ENCODE measurements at regions not wholly inside any gene's neighbourhood (a gene's known extent, or its start where the extent isn't known, plus 50 kb on each side); places are given as distances from the start of the nearest gene placed in this dataset.

DNA sequence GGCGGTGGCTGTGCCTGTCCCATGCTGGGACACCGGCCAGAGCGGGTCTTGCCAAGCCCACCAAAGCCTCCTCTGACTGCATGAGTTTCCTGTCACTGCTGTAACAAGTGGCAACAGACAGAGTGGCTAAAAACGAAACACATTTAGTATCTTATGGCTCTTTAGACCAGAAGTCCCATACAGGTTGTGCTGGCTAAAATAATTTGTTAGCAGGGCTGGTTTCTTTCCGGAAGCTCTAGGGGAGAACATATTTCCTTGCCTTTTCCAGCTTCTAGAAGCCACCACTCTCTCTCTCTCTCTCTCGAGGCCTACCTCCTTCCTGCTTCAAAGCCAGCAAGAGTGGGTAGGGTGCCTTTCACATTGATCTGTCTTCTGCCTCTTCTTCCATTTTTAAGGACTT is 171.6 kb upstream of the PLPP4 start:
- no peak for DNase-seq (ENCODE audit: low read depth in 2 of 2)

DNA sequence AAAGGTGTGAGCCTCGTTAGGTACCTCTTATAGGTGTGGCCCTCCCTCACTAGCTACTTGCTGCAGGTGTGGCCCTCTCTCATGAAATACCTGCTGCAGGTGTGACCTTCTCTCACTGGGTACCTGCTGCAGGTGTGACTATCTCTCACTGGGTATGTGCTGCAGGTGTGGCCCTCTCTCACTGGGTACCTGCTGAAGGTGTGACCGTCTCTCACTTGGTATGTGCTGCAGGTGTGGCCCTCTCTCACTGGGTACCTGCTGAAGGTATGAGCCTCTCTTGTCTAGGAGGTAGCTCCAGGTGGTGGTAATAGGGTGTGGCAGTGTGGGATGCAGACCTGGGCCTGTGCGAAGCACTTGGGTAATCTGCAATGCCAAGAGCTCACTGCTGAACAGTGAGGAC is 170.7 kb upstream of the PLPP4 start:
- no peak for DNase-seq (ENCODE audit: low read depth in 2 of 2)

DNA sequence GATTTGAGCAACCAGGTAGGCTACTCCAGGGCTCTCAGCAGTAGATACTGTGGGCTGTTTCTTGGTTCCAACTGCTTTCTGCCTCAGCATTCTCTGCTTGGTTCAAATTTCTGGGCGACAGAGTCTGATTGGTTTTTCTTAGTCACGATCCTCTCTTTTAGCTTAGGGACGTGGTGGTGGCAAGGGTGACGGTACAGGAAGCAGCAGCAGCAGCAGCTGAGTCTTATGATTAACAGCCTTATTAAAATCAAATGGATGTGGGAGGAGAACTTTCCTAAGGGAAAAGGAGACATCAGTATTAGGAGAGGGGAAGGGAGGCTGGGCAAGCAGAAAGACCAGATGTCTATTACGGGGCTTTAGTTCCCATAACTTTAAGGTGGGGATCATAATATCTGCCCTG is 156.5 kb upstream of the PLPP4 start:
- DNase-seq (ENCODE audit: low read depth in 2 of 2): no peak

DNA sequence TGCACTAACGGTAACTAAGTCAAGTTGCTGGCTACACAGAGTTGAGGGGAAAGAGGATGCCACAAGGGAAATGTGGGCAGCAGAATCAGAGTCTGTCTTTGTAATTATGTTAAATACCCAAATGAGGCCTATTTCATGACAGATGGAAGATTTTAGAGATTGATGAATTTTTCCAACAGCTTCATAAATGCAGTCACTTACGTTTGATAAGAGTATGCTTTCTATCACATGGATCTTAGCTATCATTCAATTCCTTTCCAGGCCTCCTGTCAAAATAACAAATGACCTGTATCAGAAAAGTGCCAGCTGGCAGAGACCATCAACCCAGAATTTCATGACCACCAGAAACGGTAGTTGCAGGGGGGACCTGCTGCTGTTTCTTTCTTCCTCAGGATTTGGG is 148.4 kb upstream of the PLPP4 start:
- no peak for DNase-seq (ENCODE audit: low read depth in 2 of 2)

DNA sequence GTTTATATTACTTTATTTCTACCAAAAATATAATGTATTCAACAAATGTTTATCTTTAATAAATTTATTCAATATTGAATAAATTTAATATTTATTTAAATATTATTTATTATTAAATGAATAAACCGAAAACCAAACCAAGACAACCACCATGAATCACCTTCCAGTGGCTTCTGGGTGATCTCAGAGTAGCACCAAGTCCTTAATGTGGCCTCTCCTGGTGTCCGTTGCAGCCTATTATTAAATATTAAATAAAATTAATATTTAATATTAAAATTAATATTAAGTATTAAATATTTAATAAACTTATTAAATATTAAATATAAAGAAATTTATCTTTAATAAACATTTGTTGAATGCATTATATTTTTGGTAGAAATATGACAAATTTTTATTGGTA is 143.3 kb upstream of the PLPP4 start:
- no peak for DNase-seq (ENCODE audit: low read depth in 2 of 2)

DNA sequence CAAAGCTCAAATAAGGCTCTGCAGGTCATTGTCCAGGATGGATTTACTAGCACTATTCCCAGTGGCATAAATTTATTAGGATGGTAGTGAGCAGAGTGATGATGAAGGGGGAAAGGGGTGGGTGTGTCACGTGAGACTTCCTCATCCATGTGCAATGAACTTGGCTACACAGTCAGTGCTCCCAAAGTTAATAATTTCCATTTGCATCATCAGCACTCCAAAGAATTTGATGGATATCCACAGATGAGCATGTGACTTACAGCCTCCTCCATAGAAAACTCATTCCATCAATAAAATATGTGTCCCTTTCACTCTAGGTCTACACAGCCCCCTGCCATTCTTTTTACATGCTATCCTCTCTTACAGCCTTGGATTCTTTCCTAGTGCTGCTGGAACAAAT is 142.6 kb upstream of the PLPP4 start:
- DNase-seq (ENCODE audit: low read depth in 2 of 2): no peak

DNA sequence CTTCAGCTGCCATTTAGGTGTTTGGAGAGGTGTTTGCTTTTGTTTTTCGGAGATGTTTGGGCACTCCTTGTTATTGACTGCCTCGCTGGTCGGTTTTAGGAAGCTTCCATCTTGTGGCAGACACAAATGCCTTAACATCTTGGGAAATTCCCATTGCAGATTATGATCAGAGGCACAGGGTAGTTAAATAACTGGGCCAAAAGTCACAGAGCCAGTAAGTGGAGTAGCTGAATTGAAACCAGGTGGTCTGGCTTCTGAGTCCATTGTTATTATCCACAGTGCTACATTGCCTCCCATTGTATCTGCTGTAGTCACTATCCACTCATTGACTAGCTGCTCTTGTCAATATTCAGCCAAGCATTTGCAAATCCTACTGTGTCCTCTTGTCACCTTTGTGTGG is 138.2 kb upstream of the PLPP4 start:
- no peak for DNase-seq (ENCODE audit: low read depth in 2 of 2)

DNA sequence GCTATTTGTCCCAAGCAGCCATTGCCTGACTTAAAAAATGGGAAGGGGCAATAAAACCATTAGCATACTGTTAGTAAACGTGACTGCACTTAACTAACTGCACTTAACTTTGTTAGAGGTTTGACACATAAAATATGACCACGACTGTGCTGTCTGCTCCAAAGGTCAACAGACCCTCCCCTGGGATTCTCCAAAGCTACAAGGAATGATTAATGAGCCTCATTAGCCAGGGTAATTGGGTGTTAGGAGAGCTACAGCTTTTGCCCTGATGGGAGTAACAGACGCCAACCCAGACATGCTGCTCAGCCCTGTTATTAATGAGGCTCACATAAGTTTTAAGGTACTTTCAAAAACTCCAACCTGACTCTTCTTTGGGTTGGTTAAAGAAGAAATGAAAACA is 129.4 kb upstream of the PLPP4 start:
- no peak for DNase-seq (ENCODE audit: low read depth in 2 of 2)

DNA sequence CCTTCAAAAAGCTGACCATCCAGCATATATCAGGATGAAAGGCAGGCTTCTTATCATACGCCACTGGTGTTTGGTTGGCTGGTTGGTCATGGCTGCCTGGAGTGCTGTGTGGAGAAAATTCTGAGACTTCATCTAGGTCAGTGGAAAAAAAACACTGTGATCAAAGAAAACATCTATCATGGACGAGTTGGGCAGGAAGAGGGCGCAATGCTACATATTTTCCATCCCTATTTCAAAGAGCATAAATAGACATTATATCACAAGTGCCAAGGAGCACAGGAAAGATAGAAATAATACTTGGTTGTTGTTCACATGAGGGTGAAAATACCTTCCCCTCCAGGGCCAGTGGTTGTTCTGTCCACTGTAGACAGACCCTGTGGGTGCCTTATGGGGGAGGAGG is 128.4 kb upstream of the PLPP4 start:
- DNase-seq (ENCODE audit: low read depth in 2 of 2): no peak

DNA sequence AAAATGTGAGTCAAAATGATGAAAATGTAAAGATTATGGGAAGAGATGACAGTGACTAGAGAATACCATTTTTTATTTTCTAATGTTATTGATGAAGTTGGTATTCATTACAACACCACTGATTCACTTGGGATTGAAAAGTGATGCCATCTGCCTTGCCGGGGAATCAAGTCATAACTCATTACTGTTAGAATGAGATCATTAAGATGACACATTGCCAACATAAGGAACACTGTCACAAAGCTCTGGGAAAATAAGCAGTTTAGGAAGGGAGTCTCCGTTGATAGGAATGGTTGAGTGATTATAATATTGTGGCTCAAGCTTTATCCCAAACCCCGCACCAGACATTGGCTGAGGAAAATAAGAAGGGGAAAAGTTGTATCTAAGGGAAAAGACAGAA is 121.5 kb upstream of the PLPP4 start:
- DNase-seq (ENCODE audit: low read depth in 2 of 2): no peak

DNA sequence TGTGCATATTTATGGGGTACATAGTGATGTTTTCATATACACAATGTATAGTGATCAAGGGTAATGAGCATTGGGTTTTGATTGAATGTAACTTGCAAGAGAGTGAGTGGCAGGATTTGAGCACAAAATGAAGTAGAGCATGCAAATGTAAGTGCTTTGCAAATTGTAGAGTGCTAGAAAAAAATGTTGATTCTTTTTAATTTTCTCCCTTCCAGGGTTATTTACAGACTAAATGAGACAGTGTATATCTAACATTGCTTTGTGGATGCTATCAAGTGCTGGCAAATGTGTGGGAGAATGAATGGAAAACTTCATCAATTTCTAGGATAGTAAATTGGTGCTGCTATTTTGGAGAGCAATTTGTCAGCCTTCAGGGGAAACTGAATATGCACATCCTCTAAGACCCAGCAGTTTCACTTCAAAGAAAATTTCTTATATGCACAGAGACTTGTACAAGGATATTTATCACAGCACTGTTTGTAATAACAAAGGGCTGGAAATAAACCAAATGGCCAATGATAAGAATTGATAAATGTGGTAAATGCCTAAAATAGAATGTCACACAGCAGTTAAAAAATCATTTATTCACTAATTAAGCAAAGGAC is 120.6 kb upstream of the PLPP4 start:
- no peak for DNase-seq (ENCODE audit: low read depth in 2 of 2)

DNA sequence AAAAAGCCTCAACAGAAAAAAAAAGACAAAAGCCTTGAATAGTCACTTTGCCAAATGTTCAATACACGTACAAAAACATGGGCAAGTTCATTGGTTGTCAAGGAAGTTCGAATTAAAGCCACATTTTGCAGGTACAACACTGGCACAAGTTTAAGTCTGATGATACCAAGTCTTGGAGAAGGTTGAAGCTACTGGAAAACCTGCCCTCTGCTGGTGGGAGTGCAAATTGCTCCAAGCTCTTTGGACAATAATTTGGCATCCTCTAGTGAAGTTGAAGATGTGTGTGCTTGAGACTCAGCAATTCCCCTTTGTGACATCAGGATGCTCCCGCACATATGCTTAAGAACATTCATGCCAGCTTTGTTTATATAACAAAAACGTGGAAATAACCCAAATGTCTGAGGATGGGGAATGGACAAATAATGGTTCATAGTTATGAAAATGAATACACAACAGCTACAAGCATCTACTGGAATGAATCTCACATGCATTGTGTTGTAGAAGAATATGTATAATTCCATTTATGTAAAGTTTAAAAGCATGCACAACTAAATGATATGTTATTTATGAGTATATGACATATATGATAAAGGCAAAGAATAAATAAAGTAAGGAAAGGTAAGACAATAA is 120.0 kb upstream of the PLPP4 start:
- peak; percentile 20 to 22 for DNase-seq (ENCODE audit: low read depth in 2 of 2)

DNA sequence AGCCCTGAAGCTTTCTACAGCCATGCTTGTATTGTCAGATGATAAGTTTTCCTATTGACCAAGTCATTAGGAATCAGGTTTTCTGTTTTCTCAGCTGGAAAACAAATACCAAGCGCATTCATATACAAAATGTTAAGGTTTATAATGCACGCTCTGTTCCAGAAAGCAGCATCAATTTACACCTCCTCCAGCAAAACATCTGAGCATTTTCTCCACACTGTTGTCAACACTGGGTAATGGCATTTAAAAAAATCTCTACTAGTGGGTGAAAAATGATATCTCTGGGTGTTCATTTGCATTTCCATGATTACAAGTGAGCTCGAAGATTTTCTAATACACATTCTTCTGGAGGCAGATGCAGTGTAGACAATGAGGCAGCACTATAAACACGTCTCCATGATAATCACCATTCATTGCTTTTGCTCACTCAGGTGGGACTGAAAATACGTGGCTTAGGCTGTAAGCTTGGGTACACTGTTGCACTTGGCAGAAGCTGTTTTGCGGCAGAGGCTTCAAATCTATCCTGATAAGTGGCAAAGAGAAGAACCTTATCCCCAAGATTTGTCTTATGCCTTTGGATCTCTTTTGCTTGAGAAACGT is 114.8 kb upstream of the PLPP4 start:
- no peak for DNase-seq (ENCODE audit: low read depth in 2 of 2)

DNA sequence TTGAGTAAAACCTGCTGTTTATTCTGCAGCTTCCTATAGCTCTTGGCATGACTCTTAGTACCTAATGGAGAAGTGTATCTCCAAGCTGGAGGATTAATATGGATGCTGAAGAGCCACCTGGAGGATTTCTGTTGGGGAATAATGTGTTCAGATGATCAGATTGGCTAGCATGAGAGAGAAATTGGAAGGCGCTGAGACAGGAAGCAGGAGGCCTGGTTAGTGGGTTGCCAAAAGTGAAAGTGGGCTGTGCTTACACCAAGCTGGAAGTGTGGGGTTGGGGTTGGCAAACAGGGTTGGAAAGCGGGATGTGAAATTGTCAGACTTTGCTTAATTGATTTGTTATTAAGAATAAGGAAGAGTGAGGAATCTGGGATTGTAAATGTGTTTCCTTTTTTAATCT is 111.8 kb upstream of the PLPP4 start:
- DNase-seq (ENCODE audit: low read depth in 2 of 2): no peak

DNA sequence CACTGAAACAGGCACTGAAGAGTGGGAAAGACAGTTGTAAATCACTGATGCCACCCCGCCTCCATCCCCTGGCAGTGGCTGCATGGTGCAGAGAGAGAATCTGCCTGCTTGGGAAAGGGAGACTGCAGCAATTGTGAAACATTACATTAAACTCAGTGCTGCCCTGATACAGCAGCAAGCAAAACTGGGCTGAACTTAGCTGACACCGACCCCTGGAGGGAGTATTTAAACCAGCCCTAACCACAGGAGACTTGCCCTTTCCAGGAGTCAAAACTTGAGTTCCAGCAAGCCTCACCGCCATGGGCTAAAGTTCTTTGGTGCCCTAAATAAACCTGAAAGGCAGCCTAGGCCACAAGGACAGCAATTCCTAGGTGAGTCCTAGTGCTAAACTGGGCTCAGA is 109.4 kb upstream of the PLPP4 start:
- DNase-seq (ENCODE audit: low read depth in 2 of 2): no peak

DNA sequence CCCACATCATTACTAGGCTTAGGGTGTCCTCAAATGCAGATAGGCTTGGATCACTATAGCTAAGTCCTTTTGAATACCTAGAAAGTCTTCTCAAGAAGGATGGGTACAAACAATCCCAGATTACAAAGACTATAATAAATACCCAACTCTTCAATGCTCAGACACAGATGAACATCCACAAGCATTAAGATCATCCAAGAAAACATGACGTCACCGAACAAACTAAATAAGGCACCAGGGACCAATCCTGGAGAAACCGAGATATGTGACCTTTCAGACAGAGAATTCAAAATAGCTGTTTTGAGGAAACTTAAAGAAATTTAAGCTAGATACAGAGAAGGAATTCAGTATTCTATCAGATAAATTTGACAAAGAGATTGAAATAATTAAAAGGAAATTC is 108.0 kb upstream of the PLPP4 start:
- no peak for DNase-seq (ENCODE audit: low read depth in 2 of 2)

DNA sequence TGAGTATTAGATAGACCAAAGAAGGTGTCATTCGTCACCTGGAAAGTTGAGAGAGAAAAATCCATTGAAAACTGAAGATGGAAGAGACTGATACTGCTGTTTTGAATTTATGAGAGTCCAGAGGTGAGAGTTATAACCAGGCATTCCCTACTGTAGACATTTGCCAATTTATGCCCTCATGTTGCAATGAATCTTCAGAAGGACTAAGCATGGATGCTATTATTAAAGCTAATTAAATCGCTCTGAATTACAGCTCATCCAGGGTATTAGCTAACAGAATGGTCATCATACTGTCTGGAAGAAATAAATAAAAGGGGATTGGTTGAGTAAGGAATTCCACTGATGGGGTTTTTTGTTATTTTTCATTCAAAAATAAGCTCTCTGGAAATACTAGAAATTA is 101.6 kb upstream of the PLPP4 start:
- no peak for DNase-seq (ENCODE audit: low read depth in 2 of 2)

DNA sequence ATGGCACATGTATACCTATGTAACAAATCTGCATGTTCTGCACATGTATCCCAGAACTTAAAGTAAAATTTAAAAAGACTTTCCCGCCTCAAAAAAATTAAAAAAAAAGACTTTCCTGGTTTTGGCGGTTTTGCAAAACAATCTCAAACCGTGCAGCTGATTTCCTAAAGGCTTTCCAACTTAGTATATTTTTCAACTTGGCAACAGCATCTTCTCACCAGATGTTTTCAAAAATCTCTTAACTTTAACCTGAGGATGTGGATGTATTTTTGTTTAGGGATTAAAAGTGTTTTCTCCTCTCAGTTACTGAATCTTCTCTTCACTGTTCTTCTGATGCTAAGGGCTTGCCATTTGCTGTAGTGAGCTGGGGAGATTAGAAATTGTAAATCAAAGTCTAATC is 96.5 kb upstream of the PLPP4 start:
- no peak for DNase-seq (ENCODE audit: low read depth in 2 of 2)

DNA sequence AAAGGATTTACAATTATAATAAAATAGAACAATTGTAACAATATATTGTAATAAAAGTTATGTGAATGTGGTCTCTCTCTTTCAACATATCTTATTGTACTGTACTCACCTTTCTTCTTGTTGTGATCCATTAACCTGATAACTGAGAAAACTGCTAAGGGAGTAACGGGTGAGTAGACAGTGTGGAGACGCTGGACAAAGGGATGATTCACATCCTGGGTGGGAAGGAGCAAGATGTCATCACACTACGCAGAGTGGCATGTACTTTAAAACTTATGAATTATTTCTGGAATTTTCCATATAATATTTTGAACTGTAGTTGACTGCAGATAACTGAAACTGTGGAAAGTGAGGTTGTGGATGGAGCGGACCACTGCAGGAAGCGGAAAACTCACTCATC is 91.2 kb upstream of the PLPP4 start:
- no peak for DNase-seq (ENCODE audit: low read depth in 2 of 2)

DNA sequence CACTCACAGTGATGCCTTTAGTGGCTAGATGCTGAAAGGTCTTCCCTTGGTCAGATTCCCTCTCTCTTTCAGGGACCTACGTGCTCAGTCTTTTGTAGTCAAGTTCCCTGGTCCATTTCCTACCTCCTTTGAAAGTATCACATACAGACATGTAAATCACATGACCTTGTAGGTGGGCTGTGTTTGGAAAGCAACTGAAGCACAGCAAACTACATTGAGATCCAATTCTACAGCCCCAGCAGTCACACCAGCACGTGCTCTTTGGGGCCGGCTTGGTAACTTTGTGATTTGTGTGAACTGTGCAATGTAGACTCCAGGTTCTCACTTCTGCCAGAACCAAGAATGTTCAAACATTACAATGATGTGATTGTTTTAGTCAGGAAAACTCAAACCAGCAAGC is 89.7 kb upstream of the PLPP4 start:
- DNase-seq (ENCODE audit: low read depth in 2 of 2): no peak

DNA sequence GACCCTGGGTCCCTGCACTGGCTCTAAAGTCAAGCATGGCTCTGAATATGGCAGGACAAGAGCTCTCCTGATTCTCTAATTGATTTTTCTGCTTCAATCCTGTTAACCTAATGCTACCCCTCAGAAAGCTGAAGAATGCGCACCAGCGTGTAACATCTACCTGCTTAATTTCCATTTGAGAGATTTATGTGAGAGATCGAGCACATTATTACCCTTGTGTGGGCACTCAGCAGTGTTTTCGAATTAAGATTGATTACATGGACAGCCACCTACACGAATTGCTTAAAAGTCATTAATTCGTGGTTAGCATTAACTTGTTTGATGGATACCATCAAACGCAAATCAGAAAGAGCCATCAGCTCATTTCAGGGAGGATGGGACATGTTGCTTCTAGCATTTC is 88.7 kb upstream of the PLPP4 start:
- no peak for DNase-seq (ENCODE audit: low read depth in 2 of 2)

DNA sequence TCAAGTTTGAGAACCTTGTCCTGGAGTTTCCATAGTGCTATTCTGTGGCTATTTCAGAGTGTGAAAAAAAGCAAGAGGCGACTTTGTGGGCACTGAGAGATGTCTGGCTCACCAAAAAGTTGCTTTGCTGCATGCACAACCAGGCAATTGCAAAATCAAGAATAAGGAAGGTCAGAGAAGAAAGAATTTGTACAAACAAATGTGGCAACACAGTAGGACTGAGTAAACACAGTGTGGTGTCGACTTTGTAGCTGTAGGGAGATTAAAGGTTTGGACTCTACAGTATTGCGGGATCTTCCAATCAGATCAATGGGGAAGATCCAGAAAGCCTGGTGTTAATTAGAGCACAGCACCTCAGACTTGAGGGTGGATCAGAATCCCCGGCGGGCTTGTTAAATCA is 88.1 kb upstream of the PLPP4 start:
- no peak for DNase-seq (ENCODE audit: low read depth in 2 of 2)

DNA sequence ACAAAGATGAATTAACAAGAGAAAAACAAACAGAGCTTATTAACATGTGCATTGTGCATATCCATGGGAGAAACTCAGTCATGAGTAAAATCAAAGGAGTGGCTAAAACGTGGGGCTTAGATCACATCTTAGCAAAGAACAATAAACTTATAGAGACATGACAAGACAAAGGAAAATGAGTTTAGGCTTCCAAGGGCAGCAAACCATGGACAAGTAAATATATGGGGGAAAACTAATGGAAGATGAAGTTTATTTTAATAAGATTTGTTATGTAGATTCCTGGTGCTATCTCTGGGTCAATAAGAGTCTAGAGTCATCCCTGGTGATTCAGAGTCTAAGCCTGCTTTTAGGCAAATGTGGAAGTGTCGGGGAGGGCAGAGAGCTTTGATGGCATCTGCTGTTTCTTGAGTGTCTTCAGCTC is 87.2 kb upstream of the PLPP4 start:
- DNase-seq (ENCODE audit: low read depth in 2 of 2): no peak

DNA sequence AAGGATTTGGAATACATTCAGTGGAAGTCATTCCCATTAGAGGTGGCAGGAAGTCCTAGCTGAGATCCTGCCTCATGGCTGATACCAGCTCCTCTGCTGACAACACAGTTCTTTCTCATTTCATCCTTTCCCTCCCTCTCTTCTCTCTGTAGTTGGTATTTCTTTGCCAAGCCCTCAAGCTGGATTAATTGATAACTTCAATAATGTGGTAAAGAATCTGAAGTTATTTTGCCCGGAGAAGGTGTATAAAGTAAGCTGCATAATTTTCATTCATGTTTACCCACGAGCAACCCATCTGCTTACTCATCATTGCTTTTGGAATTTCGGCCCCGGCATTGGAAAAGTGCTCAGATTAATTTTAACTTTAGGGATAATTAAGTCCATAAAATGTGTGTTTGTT is 85.2 kb upstream of the PLPP4 start:
- DNase-seq (ENCODE audit: low read depth in 2 of 2): no peak
